ENCODE measurements at regions not wholly inside any gene's neighbourhood (a gene's known extent, or its start where the extent isn't known, plus 50 kb on each side); places are given as distances from the start of the nearest gene placed in this dataset.

- H2AFZ ChIP-seq (ENCODE audit: control insufficient read depth, low read length) = no peak overlapping the region
- TF ChIP-seq CTCF (optimal IDR thresholded peaks at IDR 0.05 in 1 of 3, IDR thresholded peaks at IDR 0.05 in 1 of 3, conservative IDR thresholded peaks at IDR 0.05 in 1 of 3; ENCODE audit: extremely low read depth in 1 of 3, insufficient read depth in 2 of 3, low read length in 3 of 3) (no peak), EZH2 (IDR thresholded peaks at IDR 0.05; ENCODE audit: low read length) (no peak)
- no peak overlapping the region for H3K4me3 ChIP-seq (ENCODE audit: control insufficient read depth in 2 of 3, extremely low read depth in 1 of 3, insufficient read depth in 2 of 3, low read depth in 1 of 3, low read length in 3 of 3)
- no peaks in the 10 kb centered on the region for H3K9me1 ChIP-seq (ENCODE audit: control insufficient read depth, extremely low read depth, insufficient read depth, low read length)
- DNase-seq (ENCODE audit: low read depth, low spot score) (no peak), FAIRE-seq (no peak)
- no peaks in the 10 kb centered on the region for H3K9me3 ChIP-seq (ENCODE audit: control insufficient read depth, low read depth, low read length)
- no peaks in the 10 kb centered on the region for H3K4me1 ChIP-seq (ENCODE audit: control insufficient read depth, extremely low read depth, insufficient read depth, low read length)
- no peak overlapping the region for H3K27ac ChIP-seq (ENCODE audit: control insufficient read depth, insufficient read depth, low read length)
- H3K27me3 ChIP-seq (ENCODE audit: control insufficient read depth, extremely low read depth, insufficient read depth, low read length) = peaks cover 4% of the 10 kb centered on the region
- H3K79me2 ChIP-seq (ENCODE audit: control insufficient read depth, insufficient read depth, low read length) = no peaks in the 10 kb centered on the region
- H3K4me2 ChIP-seq (ENCODE audit: control insufficient read depth, extremely low read depth, insufficient read depth, low read depth, low read length) = no peak overlapping the region
- no peak overlapping the region for H3K9ac ChIP-seq (ENCODE audit: control insufficient read depth, extremely low read depth, insufficient read depth, low read length)
- H4K20me1 ChIP-seq (ENCODE audit: control insufficient read depth, extremely low read depth, insufficient read depth, low read length) = no peaks in the 10 kb centered on the region
- dilution Hi-C loops (cut with MboI; ENCODE audit: extremely low pct_ligation_motif_present, low sequenced_read_pairs) = no loop called here
- H3K36me3 ChIP-seq (ENCODE audit: control insufficient read depth in 2 of 2, extremely low read depth in 1 of 2, insufficient read depth in 2 of 2, low read length in 2 of 2) = no peaks in the 10 kb centered on the region
Observed at GRCh38 chr10:91021901-91022300, 101.0 kb upstream of the ANKRD1 start.

GRCh38 chr10:91022390-91022789 lies 101.5 kb upstream of the ANKRD1 start:
- Histone ChIP-seq H3K9ac (ENCODE audit: control insufficient read depth, extremely low read depth, insufficient read depth, low read length) (no peak overlapping the region), H3K27ac (ENCODE audit: control insufficient read depth, insufficient read depth, low read length) (no peak overlapping the region), H3K9me1 (ENCODE audit: control insufficient read depth, extremely low read depth, insufficient read depth, low read length) (no peaks in the 10 kb centered on the region), H3K27me3 (ENCODE audit: control insufficient read depth, extremely low read depth, insufficient read depth, low read length) (peaks cover 4% of the 10 kb centered on the region), H3K4me3 (ENCODE audit: control insufficient read depth in 2 of 3, extremely low read depth in 1 of 3, insufficient read depth in 2 of 3, low read depth in 1 of 3, low read length in 3 of 3) (no peak overlapping the region), H3K4me1 (ENCODE audit: control insufficient read depth, extremely low read depth, insufficient read depth, low read length) (no peaks in the 10 kb centered on the region), H2AFZ (ENCODE audit: control insufficient read depth, low read length) (no peak overlapping the region), H3K36me3 (ENCODE audit: control insufficient read depth in 2 of 2, extremely low read depth in 1 of 2, insufficient read depth in 2 of 2, low read length in 2 of 2) (no peaks in the 10 kb centered on the region), H3K79me2 (ENCODE audit: control insufficient read depth, insufficient read depth, low read length) (no peaks in the 10 kb centered on the region), H3K4me2 (ENCODE audit: control insufficient read depth, extremely low read depth, insufficient read depth, low read depth, low read length) (no peak overlapping the region), H4K20me1 (ENCODE audit: control insufficient read depth, extremely low read depth, insufficient read depth, low read length) (no peaks in the 10 kb centered on the region), H3K9me3 (ENCODE audit: control insufficient read depth, low read depth, low read length) (no peaks in the 10 kb centered on the region)
- no peak for FAIRE-seq
- dilution Hi-C loops (cut with MboI; ENCODE audit: extremely low pct_ligation_motif_present, low sequenced_read_pairs) = no loop called here
- no peak for DNase-seq (ENCODE audit: low read depth, low spot score)
- no peak for TF ChIP-seq CTCF (optimal IDR thresholded peaks at IDR 0.05 in 1 of 3, IDR thresholded peaks at IDR 0.05 in 1 of 3, conservative IDR thresholded peaks at IDR 0.05 in 1 of 3; ENCODE audit: extremely low read depth in 1 of 3, insufficient read depth in 2 of 3, low read length in 3 of 3)

Measured in keratinocyte (primary cell).